SK-N-SH (cell line): ENCODE measurements at regions not wholly inside any gene's neighbourhood (a gene's known extent, or its start where the extent isn't known, plus 50 kb on each side); places are given as distances from the start of the nearest gene placed in this dataset.

Source experiments
- CTCF ChIA-PET: fragments of 300-600, 350-600 bp; formaldehyde crosslinking; extraction: SDS; loops from one replicate; lab custom pipeline; 2021; lab: Yijun Ruan, JAX
- POLR2A ChIA-PET: fragments of 350-600 bp; sonication (Branson Sonifier 250); formaldehyde crosslinking; extraction: SDS; loops from one replicate; lab custom pipeline; 2020; ENCODE audit warnings: antibody characterized with exemption, inconsistent platforms; lab: Yijun Ruan, JAX
- DNase-seq: peaks from one replicate; pipeline ENCODE4 v3.0.0; 2012
- H2AFZ ChIP-seq: fragments of 200-600 bp; sonication (generic); 2 replicates; pipeline ENCODE4 v1.8.1; 2016; ENCODE audit warnings: antibody characterized with exemption, mild to moderate bottlenecking, low read depth
- H3F3A ChIP-seq: fragments of 200-600 bp; sonication (generic); replicated peaks from 2 replicates; pipeline ENCODE3; 2016; ENCODE audit warnings: antibody characterized with exemption, mild to moderate bottlenecking; ENCODE audit not compliant: insufficient read depth
- H3K27ac ChIP-seq, 2 experiments: fragments of 200-500 bp in 1 of 2; fragments of 200-600 bp in 1 of 2; sonication (Bioruptor generic) in 1 of 2; sonication (generic), shearing (Covaris generic) in 1 of 2; 2 replicates each; pipeline versions ENCODE4 v1.5.1 to v1.6.1; 2014 to 2016; ENCODE audit warnings: low read depth in 2 of 2, inconsistent platforms in 1 of 2, low read length in 1 of 2, mild to moderate bottlenecking in 1 of 2, mixed read lengths in 1 of 2
- H3K27me3 ChIP-seq: fragments of 200-600 bp; sonication (generic), shearing (Covaris generic); 2 replicates; pipeline ENCODE4 v1.6.1; 2016; ENCODE audit warnings: mixed run types; ENCODE audit not compliant: insufficient read depth
- H3K36me3 ChIP-seq, 2 experiments: fragments of 200-500 bp in 1 of 2; fragments of 200-600 bp in 1 of 2; sonication (Bioruptor generic) in 1 of 2; sonication (generic) in 1 of 2; replicated peaks in 1 of 2; 2 replicates each; pipeline versions ENCODE3 to v1.5.1; 2014 to 2016; ENCODE audit warnings: low read length in 1 of 2, mild to moderate bottlenecking in 1 of 2; ENCODE audit not compliant: insufficient read depth in 2 of 2, control insufficient read depth in 1 of 2
- H3K4me1 ChIP-seq, 2 experiments: fragments of 200-500 bp in 1 of 2; fragments of 200-600 bp in 1 of 2; sonication (Bioruptor generic) in 1 of 2; sonication (generic), shearing (Covaris generic) in 1 of 2; 2 replicates each; pipeline versions ENCODE4 v1.5.1 to v1.6.1; 2014 to 2016; ENCODE audit warnings: low read depth in 1 of 2, low read length in 1 of 2, mixed run types in 1 of 2; ENCODE audit not compliant: insufficient read depth in 2 of 2, control insufficient read depth in 1 of 2
- H3K4me2 ChIP-seq: fragments of 200-600 bp; sonication (generic), shearing (Covaris generic); 2 replicates; pipeline ENCODE4 v1.6.1; 2017; ENCODE audit warnings: mixed run types
- H3K4me3 ChIP-seq, 2 experiments: fragments of 200-500 bp in 1 of 2; fragments of 200-600 bp in 1 of 2; sonication (Bioruptor generic) in 1 of 2; sonication (generic), shearing (Covaris generic) in 1 of 2; 2 replicates each; pipeline versions ENCODE4 v1.5.1 to v1.8.1; 2014 to 2016; ENCODE audit warnings: low read depth in 2 of 2, inconsistent platforms in 1 of 2, low read length in 1 of 2, mild to moderate bottlenecking in 1 of 2, mixed read lengths in 1 of 2, moderate library complexity in 1 of 2
- H3K79me2 ChIP-seq: fragments of 200-600 bp; sonication (generic); 2 replicates; pipeline ENCODE4 v1.8.1; 2017; ENCODE audit warnings: mild to moderate bottlenecking; ENCODE audit not compliant: insufficient read depth
- H3K9ac ChIP-seq: fragments of 200-600 bp; sonication (generic); 2 replicates; pipeline ENCODE4 v1.6.1; 2017; ENCODE audit warnings: mixed run types
- H3K9me2 ChIP-seq: fragments of 200-600 bp; sonication (generic); 2 replicates; pipeline ENCODE4 v1.6.1; 2017; ENCODE audit warnings: mixed run types
- H3K9me3 ChIP-seq: fragments of 200-600 bp; sonication (generic); 2 replicates; pipeline ENCODE4 v1.6.1; 2017; ENCODE audit warnings: mixed run types, mild to moderate bottlenecking, moderate library complexity
- H4K20me1 ChIP-seq: fragments of 200-600 bp; sonication (generic); 2 replicates; pipeline ENCODE4 v1.6.1; 2017; ENCODE audit warnings: mild to moderate bottlenecking, mixed run types; ENCODE audit not compliant: insufficient read depth
- CHD2 ChIP-seq: fragments of 150-350 bp; IDR thresholded peaks from 2 replicates; pipeline ENCODE4 v1.6.1; 2018; ENCODE audit warnings: low read length; ENCODE audit not compliant: partially characterized antibody
- EP300 ChIP-seq, 2 experiments: IDR thresholded peaks; 2 replicates each; pipeline versions ENCODE4 v1.4.0 to v1.6.1; 2012; ENCODE audit warnings: borderline replicate concordance in 1 of 2, low read depth in 1 of 2, low read length in 1 of 2
- EZH2phosphoT487 ChIP-seq: fragments of 200-600 bp; sonication (generic); IDR thresholded peaks from 2 replicates; pipeline ENCODE4 v1.6.1; 2017; ENCODE audit warnings: low read depth, mixed run types, mild to moderate bottlenecking, antibody characterized with exemption, moderate library complexity, borderline replicate concordance
- FOSL2 ChIP-seq: IDR thresholded peaks from 2 replicates; pipeline ENCODE4 v1.4.0; 2012; ENCODE audit warnings: low read depth, mild to moderate bottlenecking, moderate library complexity, borderline replicate concordance
- FOXJ3 ChIP-seq: sonication (generic); formaldehyde crosslinking; IDR thresholded peaks from 2 replicates; pipeline ENCODE4 v1.5.1; 2020; ENCODE audit warnings: mild to moderate bottlenecking, missing genetic modification reagents
- FOXM1 ChIP-seq: IDR thresholded peaks from 2 replicates; pipeline ENCODE4 v1.4.0; 2012; ENCODE audit warnings: low read depth, mild to moderate bottlenecking
- GABPA ChIP-seq: IDR thresholded peaks from 2 replicates; pipeline ENCODE4 v1.4.0; 2012; ENCODE audit warnings: low read depth, mild to moderate bottlenecking
- GATA2 ChIP-seq: sonication (generic); formaldehyde crosslinking; IDR thresholded peaks from 2 replicates; pipeline ENCODE4 v1.5.0; 2020; ENCODE audit warnings: mild to moderate bottlenecking, missing genetic modification reagents
- JUND ChIP-seq: IDR thresholded peaks from 2 replicates; pipeline ENCODE4 v1.4.0; 2012
- MEF2A ChIP-seq: IDR thresholded peaks from 2 replicates; pipeline ENCODE4 v1.4.0; 2012; ENCODE audit warnings: low read depth, borderline replicate concordance
- NFIC ChIP-seq: IDR thresholded peaks from 2 replicates; pipeline ENCODE4 v1.4.0; 2012; ENCODE audit warnings: borderline replicate concordance
- NRF1 ChIP-seq: IDR thresholded peaks from 2 replicates; pipeline ENCODE4 v1.6.1; 2012; ENCODE audit warnings: low read depth, mild to moderate bottlenecking, low read length
- POLR2AphosphoS5 ChIP-seq: IDR thresholded peaks from 2 replicates; pipeline ENCODE4 v1.6.1; 2012; ENCODE audit warnings: low read depth, low read length
- RAD21 ChIP-seq: IDR thresholded peaks from 2 replicates; pipeline ENCODE4 v1.6.1; 2012; ENCODE audit warnings: mild to moderate bottlenecking, low read length
- RCOR1 ChIP-seq: fragments of 150-350 bp; IDR thresholded peaks from 2 replicates; pipeline ENCODE4 v1.6.1; 2017; ENCODE audit warnings: antibody characterized with exemption, low read length
- REST ChIP-seq: IDR thresholded peaks from 2 replicates; pipeline ENCODE4 v1.6.1; 2012; ENCODE audit warnings: mild to moderate bottlenecking, low read depth, low read length, moderate library complexity
- RFX5 ChIP-seq: IDR thresholded peaks from 2 replicates; pipeline ENCODE4 v1.6.1; 2012; ENCODE audit warnings: mild to moderate bottlenecking, improper control_type of control experiment, low read length
- RXRA ChIP-seq: IDR thresholded peaks from 2 replicates; pipeline ENCODE4 v1.4.0; 2012; ENCODE audit warnings: low read depth, mild to moderate bottlenecking, borderline replicate concordance
- SIN3A ChIP-seq: IDR thresholded peaks from 2 replicates; pipeline ENCODE4 v1.6.1; 2012; ENCODE audit warnings: low read depth, mild to moderate bottlenecking, low read length, moderate library complexity, borderline replicate concordance
- SMC3 ChIP-seq: IDR thresholded peaks from 2 replicates; pipeline ENCODE4 v1.6.1; 2012; ENCODE audit warnings: low read depth, low read length, improper control_type of control experiment
- TAF1 ChIP-seq: IDR thresholded peaks from 2 replicates; pipeline ENCODE4 v1.6.1; 2012; ENCODE audit warnings: low read depth, mild to moderate bottlenecking, low read length, moderate library complexity, borderline replicate concordance
- TCF12 ChIP-seq: IDR thresholded peaks from 2 replicates; pipeline ENCODE4 v1.4.0; 2012
- TEAD4 ChIP-seq: IDR thresholded peaks from 2 replicates; pipeline ENCODE4 v1.4.0; 2012; ENCODE audit warnings: mild to moderate bottlenecking, borderline replicate concordance; ENCODE audit not compliant: insufficient read depth
- YY1 ChIP-seq: IDR thresholded peaks from 2 replicates; pipeline ENCODE4 v1.4.0; 2012; ENCODE audit warnings: low read depth, mild to moderate bottlenecking
- WGBS: methylation state at CpG from one replicate; pipeline ENCODE4 v1.1.6; 2017; ENCODE audit warnings: low lambda C conversion rate; 5-methylcytosine and 5-hydroxymethylcytosine counted together
- TF ChIP-seq, protein P1 (sequence below): IDR thresholded peaks from 2 replicates; pipeline ENCODE4 v1.4.0; 2012; ENCODE audit warnings: low read depth, borderline replicate concordance
- TF ChIP-seq, protein P2 (sequence below): IDR thresholded peaks from 2 replicates; pipeline ENCODE4; 2012

- H2AFZ ChIP-seq = no peak overlapping the region
- WGBS = 5% methylated on average over 1 of the region's 1 CpG
- no peaks in the 10 kb centered on the region for H3K36me3 ChIP-seq
These were observed 161.2 kb downstream of the TTC8 start for GRCh38 chr14:88985654-88986053.

More at GRCh38 chr14:88985654-88986053, 161.2 kb downstream of the TTC8 start:
- Histone ChIP-seq H3K4me1 (peaks cover 0 to 59% of the 10 kb centered on the region in 2 experiments; a peak in 2 of 4 replicates), H3K9me2 (no peaks in the 10 kb centered on the region), H3K4me3 (no peak overlapping the region), H3K4me2 (peak overlapping the region; percentile 27; the same call in 1 of the 2 replicates), H3F3A (peaks cover 6% of the 10 kb centered on the region), H3K9ac (no peak overlapping the region), H4K20me1 (no peaks in the 10 kb centered on the region), H3K27ac (peak overlapping the region; percentile 84 to 100), H3K9me3 (no peaks in the 10 kb centered on the region), H3K79me2 (no peaks in the 10 kb centered on the region), H3K27me3 (no peaks in the 10 kb centered on the region)
- POLR2A ChIA-PET = interaction anchor here (0.7 to 2.6 kb wide), 12 partner anchors 10 to 194 kb away, joined by 3 to 35 read pairs (median 7); partner anchors contain the start of genes EML5 and TTC8
- CTCF ChIA-PET = interaction anchor here (1.0 to 2.1 kb wide), 6 partner anchors 81 to 318 kb away, joined by 3 to 5 read pairs (median 4); partner anchors contain the start of gene EML5
- peak; percentile 75 for DNase-seq
- TF ChIP-seq MEF2A (no peak), RXRA (no peak; the same call in 1 of the 2 replicates), POLR2AphosphoS5 (peak; percentile 98), TEAD4 (peak; percentile 91), JUND (peak; percentile 67), RAD21 (peak; percentile 36; the same call in 1 of the 2 replicates), TCF12 (peak; percentile 99), SIN3A (peak; percentile 70; the same call in 1 of the 2 replicates), RCOR1 (peak; percentile 98), EP300 (IDR thresholded peaks at IDR 0.05; ENCODE audit: borderline replicate concordance in 1 of 2, low read depth in 1 of 2, low read length in 1 of 2) (peak; percentile 83 to 100), FOSL2 (no peak), RFX5 (peak; percentile 47; the same call in 1 of the 2 replicates), SMC3 (0 out of 2 replicates have a peak, but pooled peaks have one; percentile 14), EZH2phosphoT487 (no peak), CHD2 (peak; percentile 93), FOXM1 (peak; percentile 81), TAF1 (no peak), FOXJ3 (CRISPR knock-in tag) (peak; percentile 98), NRF1 (no peak), GABPA (peak; percentile 25; the same call in 1 of the 2 replicates), REST (no peak), GATA2 (CRISPR knock-in tag) (peak; percentile 94), YY1 (no peak), NFIC (0 out of 2 replicates have a peak, but pooled peaks have one; percentile 28)
- TF ChIP-seq, protein P1, sequence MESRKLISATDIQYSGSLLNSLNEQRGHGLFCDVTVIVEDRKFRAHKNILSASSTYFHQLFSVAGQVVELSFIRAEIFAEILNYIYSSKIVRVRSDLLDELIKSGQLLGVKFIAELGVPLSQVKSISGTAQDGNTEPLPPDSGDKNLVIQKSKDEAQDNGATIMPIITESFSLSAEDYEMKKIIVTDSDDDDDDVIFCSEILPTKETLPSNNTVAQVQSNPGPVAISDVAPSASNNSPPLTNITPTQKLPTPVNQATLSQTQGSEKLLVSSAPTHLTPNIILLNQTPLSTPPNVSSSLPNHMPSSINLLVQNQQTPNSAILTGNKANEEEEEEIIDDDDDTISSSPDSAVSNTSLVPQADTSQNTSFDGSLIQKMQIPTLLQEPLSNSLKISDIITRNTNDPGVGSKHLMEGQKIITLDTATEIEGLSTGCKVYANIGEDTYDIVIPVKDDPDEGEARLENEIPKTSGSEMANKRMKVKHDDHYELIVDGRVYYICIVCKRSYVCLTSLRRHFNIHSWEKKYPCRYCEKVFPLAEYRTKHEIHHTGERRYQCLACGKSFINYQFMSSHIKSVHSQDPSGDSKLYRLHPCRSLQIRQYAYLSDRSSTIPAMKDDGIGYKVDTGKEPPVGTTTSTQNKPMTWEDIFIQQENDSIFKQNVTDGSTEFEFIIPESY = 0 out of 2 replicates have a peak, but pooled peaks have one; percentile 28
- TF ChIP-seq, protein P2, sequence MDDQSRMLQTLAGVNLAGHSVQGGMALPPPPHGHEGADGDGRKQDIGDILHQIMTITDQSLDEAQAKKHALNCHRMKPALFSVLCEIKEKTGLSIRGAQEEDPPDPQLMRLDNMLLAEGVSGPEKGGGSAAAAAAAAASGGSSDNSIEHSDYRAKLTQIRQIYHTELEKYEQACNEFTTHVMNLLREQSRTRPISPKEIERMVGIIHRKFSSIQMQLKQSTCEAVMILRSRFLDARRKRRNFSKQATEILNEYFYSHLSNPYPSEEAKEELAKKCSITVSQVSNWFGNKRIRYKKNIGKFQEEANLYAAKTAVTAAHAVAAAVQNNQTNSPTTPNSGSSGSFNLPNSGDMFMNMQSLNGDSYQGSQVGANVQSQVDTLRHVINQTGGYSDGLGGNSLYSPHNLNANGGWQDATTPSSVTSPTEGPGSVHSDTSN = peak; percentile 96
